ENCODE measurements at regions not wholly inside any gene's neighbourhood (a gene's known extent, or its start where the extent isn't known, plus 50 kb on each side); places are given as distances from the start of the nearest gene placed in this dataset.

GRCh38 chr17:77741109-77741508, 217.4 kb upstream of the TNRC6C start:
- ChIA-PET CTCF (interaction anchor here (0.6 to 1.5 kb wide), 10 partner anchors 8 to 466 kb away, joined by 3 to 6 read pairs (median 4); no protein-coding TSS in a partner anchor), POLR2A (interaction anchor here (1.2 kb wide), 1 partner anchor 217 kb away, joined by 7 read pairs; the partner anchor contains the start of gene TNRC6C)
- Histone ChIP-seq H3K4me1 (ENCODE audit: control insufficient read depth, insufficient read depth, low read length) (peaks cover 2% of the 10 kb centered on the region), H3K4me3 (ENCODE audit: low read depth, low read length) (no peak overlapping the region), H3K27ac (ENCODE audit: extremely low read depth, low read depth, low read length) (no peak overlapping the region), H3K9me3 (ENCODE audit: control insufficient read depth, insufficient read depth, low read depth, low read length) (no peaks in the 10 kb centered on the region), H3K36me3 (ENCODE audit: control insufficient read depth in 2 of 2, insufficient read depth in 1 of 2, low read length in 2 of 2) (no peaks in the 10 kb centered on the region)
- TF ChIP-seq ZNF404 (tag by site-specific recombination; IDR thresholded peaks at IDR 0.05) = no peak
- TF ChIP-seq TSHZ1 (tag by site-specific recombination; IDR thresholded peaks at IDR 0.05; ENCODE audit: borderline replicate concordance) = no peak
- TF ChIP-seq ZNF596 (tag by site-specific recombination; IDR thresholded peaks at IDR 0.05) = no peak
- no peak for TF ChIP-seq ZNF174 (tag by site-specific recombination; IDR thresholded peaks at IDR 0.05)
- TF ChIP-seq ZNF274 (IDR thresholded peaks at IDR 0.05; ENCODE audit: low read length) = no peak
- no peak for TF ChIP-seq ZNF274 (tag by site-specific recombination; IDR thresholded peaks at IDR 0.05; ENCODE audit: borderline replicate concordance)
- TF ChIP-seq PRDM2 (tag by site-specific recombination; IDR thresholded peaks at IDR 0.05; ENCODE audit: borderline replicate concordance) = no peak
- TF ChIP-seq ZNF473 (tag by site-specific recombination; IDR thresholded peaks at IDR 0.05) = no peak
- TF ChIP-seq ZNF23 (tag by site-specific recombination; IDR thresholded peaks at IDR 0.05; ENCODE audit: borderline replicate concordance) = no peak
- TF ChIP-seq ZNF121 (tag by site-specific recombination; IDR thresholded peaks at IDR 0.05) = no peak
- no peak for TF ChIP-seq ZNF639 (tag by site-specific recombination; IDR thresholded peaks at IDR 0.05)

GRCh38 chr17:77742579-77742978, 215.9 kb upstream of the TNRC6C start:
- Histone ChIP-seq H3K4me3 (ENCODE audit: low read depth, low read length) (no peak overlapping the region), H3K36me3 (ENCODE audit: control insufficient read depth in 2 of 2, insufficient read depth in 1 of 2, low read length in 2 of 2) (no peaks in the 10 kb centered on the region), H3K4me1 (ENCODE audit: control insufficient read depth, insufficient read depth, low read length) (no peaks in the 10 kb centered on the region), H3K27ac (ENCODE audit: extremely low read depth, low read depth, low read length) (no peak overlapping the region), H3K9me3 (ENCODE audit: control insufficient read depth, insufficient read depth, low read depth, low read length) (no peaks in the 10 kb centered on the region)
- POLR2A ChIA-PET = interaction anchor here (1.3 kb wide), 1 partner anchor 8 kb away, joined by 3 read pairs; no protein-coding TSS in a partner anchor
- TF ChIP-seq ZNF362 (tag by site-specific recombination; IDR thresholded peaks at IDR 0.05) = no peak
- no peak for TF ChIP-seq ZSCAN30 (tag by site-specific recombination; IDR thresholded peaks at IDR 0.05)
- no peak for TF ChIP-seq ZBTB26 (tag by site-specific recombination; optimal IDR thresholded peaks at IDR 0.05)
- TF ChIP-seq ZNF704 (tag by site-specific recombination; IDR thresholded peaks at IDR 0.05) = no peak
- TF ChIP-seq ZNF654 (tag by site-specific recombination; IDR thresholded peaks at IDR 0.05; ENCODE audit: low read depth) = no peak
- no peak for TF ChIP-seq SP2 (tag by site-specific recombination; IDR thresholded peaks at IDR 0.05)
- CTCF ChIA-PET = no interaction called here
